HEK293 (cell line): ENCODE measurements at regions not wholly inside any gene's neighbourhood (a gene's known extent, or its start where the extent isn't known, plus 50 kb on each side); places are given as distances from the start of the nearest gene placed in this dataset.

Experiments used
- CTCF ChIA-PET: fragments of 350-600 bp; formaldehyde crosslinking; extraction: SDS; loops from one replicate; lab custom pipeline; 2021; ENCODE audit warnings: antibody characterized with exemption; lab: Yijun Ruan, JAX
- POLR2A ChIA-PET: fragments of 300-600 bp; formaldehyde crosslinking; extraction: SDS; loops from one replicate; lab custom pipeline; 2020; ENCODE audit warnings: antibody characterized with exemption, inconsistent platforms; lab: Yijun Ruan, JAX
- H3K27ac ChIP-seq: fragments of 200-500 bp; sonication (Bioruptor generic); 2 replicates; pipeline ENCODE4 v1.5.1; 2014; ENCODE audit warnings: low read depth, low read length, control low read depth, inconsistent platforms; ENCODE audit errors: extremely low read depth
- H3K36me3 ChIP-seq, 2 experiments: fragments of 200-500 bp in 1 of 2; sonication (Bioruptor generic) in 1 of 2; 1 replicate in 1 of 2; 2 replicates in 1 of 2; pipeline ENCODE4 v1.5.1; 2014 to 2017; ENCODE audit warnings: inconsistent platforms in 2 of 2, low read length in 2 of 2; ENCODE audit not compliant: control insufficient read depth in 2 of 2, insufficient read depth in 1 of 2
- H3K4me1 ChIP-seq: fragments of 200-500 bp; sonication (Bioruptor generic); 2 replicates; pipeline ENCODE4 v1.5.1; 2014; ENCODE audit warnings: mild to moderate bottlenecking, low read length, inconsistent platforms; ENCODE audit not compliant: control insufficient read depth, insufficient read depth
- H3K4me3 ChIP-seq: 2 replicates; pipeline ENCODE4 v1.5.1; 2011; ENCODE audit warnings: low read depth, mild to moderate bottlenecking, control low read depth, low read length, moderate library complexity
- H3K9me3 ChIP-seq: fragments of 200-500 bp; sonication (Bioruptor generic); 2 replicates; pipeline ENCODE4 v1.5.1; 2014; ENCODE audit warnings: low read depth, low read length, inconsistent platforms; ENCODE audit not compliant: control insufficient read depth, insufficient read depth
- CTCF ChIP-seq: fragments of 450-650 bp; formaldehyde crosslinking; IDR thresholded peaks from 2 replicates; pipeline ENCODE4 v1.5.1; 2016; ENCODE audit warnings: missing biosample characterization, missing genetic modification characterization
- EGR2 ChIP-seq: fragments of 450-650 bp; formaldehyde crosslinking; IDR thresholded peaks from 2 replicates; pipeline ENCODE4 v1.5.1; 2016; ENCODE audit warnings: low read depth, missing biosample characterization, missing genetic modification characterization
- HOXA7 ChIP-seq: sonication (generic); formaldehyde crosslinking; IDR thresholded peaks from 2 replicates; pipeline ENCODE4 v1.8.1; 2022; ENCODE audit warnings: missing genetic modification reagents, borderline replicate concordance
- HOXC10 ChIP-seq: sonication (generic); formaldehyde crosslinking; IDR thresholded peaks from 2 replicates; pipeline ENCODE4 v1.8.1; 2023; ENCODE audit warnings: mild to moderate bottlenecking, missing genetic modification reagents
- IKZF3 ChIP-seq: fragments of 450-650 bp; IDR thresholded peaks from 2 replicates; pipeline ENCODE4 v1.5.0; 2018; ENCODE audit warnings: missing biosample characterization, mild to moderate bottlenecking, missing genetic modification characterization, moderate library complexity
- INSM2 ChIP-seq: fragments of 450-650 bp; formaldehyde crosslinking; IDR thresholded peaks from 2 replicates; pipeline ENCODE4 v1.5.1; 2016; ENCODE audit warnings: missing biosample characterization, missing genetic modification characterization
- KLF1 ChIP-seq: fragments of 450-650 bp; formaldehyde crosslinking; IDR thresholded peaks from 2 replicates; pipeline ENCODE4 v1.5.1; 2016; ENCODE audit warnings: missing biosample characterization, missing genetic modification characterization
- KLF9 ChIP-seq: fragments of 450-650 bp; formaldehyde crosslinking; IDR thresholded peaks from 2 replicates; pipeline ENCODE4 v1.5.1; 2016; ENCODE audit warnings: missing biosample characterization, missing genetic modification characterization, low read depth
- MYNN ChIP-seq: fragments of 450-650 bp; formaldehyde crosslinking; IDR thresholded peaks from 2 replicates; pipeline ENCODE4 v1.5.1; 2016; ENCODE audit warnings: missing biosample characterization, missing genetic modification characterization, borderline replicate concordance
- OVOL3 ChIP-seq: fragments of 450-650 bp; formaldehyde crosslinking; IDR thresholded peaks from 2 replicates; pipeline ENCODE4 v1.5.1; 2016; ENCODE audit warnings: missing biosample characterization, missing genetic modification characterization
- REST ChIP-seq: fragments of 450-650 bp; formaldehyde crosslinking; IDR thresholded peaks from 2 replicates; pipeline ENCODE4 v1.5.1; 2016; ENCODE audit warnings: missing biosample characterization, missing genetic modification characterization
- SP3 ChIP-seq: fragments of 450-650 bp; formaldehyde crosslinking; IDR thresholded peaks from 2 replicates; pipeline ENCODE4 v1.5.1; 2016; ENCODE audit warnings: missing biosample characterization, missing genetic modification characterization
- ZBTB48 ChIP-seq: fragments of 450-650 bp; formaldehyde crosslinking; IDR thresholded peaks from 2 replicates; pipeline ENCODE4 v1.5.1; 2016; ENCODE audit warnings: missing biosample characterization, missing genetic modification characterization
- ZNF10 ChIP-seq: fragments of 450-650 bp; formaldehyde crosslinking; IDR thresholded peaks from 2 replicates; pipeline ENCODE4 v1.5.1; 2017; ENCODE audit warnings: missing biosample characterization, missing genetic modification characterization
- ZNF175 ChIP-seq: fragments of 450-650 bp; formaldehyde crosslinking; IDR thresholded peaks from 2 replicates; pipeline ENCODE4 v1.5.1; 2016; ENCODE audit warnings: missing biosample characterization, missing genetic modification characterization
- ZNF214 ChIP-seq: fragments of 450-650 bp; formaldehyde crosslinking; IDR thresholded peaks from 2 replicates; pipeline ENCODE4 v1.5.1; 2017; ENCODE audit warnings: missing biosample characterization, mild to moderate bottlenecking, missing genetic modification characterization, borderline replicate concordance
- ZNF26 ChIP-seq: fragments of 450-650 bp; formaldehyde crosslinking; IDR thresholded peaks from 2 replicates; pipeline ENCODE4 v1.5.1; 2016; ENCODE audit warnings: missing biosample characterization, missing genetic modification characterization
- ZNF416 ChIP-seq: fragments of 450-650 bp; formaldehyde crosslinking; IDR thresholded peaks from 2 replicates; pipeline ENCODE4 v1.5.1; 2016; ENCODE audit warnings: missing biosample characterization, missing genetic modification characterization
- ZNF626 ChIP-seq: fragments of 450-650 bp; sonication (Bioruptor Pico); formaldehyde crosslinking; IDR thresholded peaks from 2 replicates; pipeline ENCODE4 v1.5.1; 2018; ENCODE audit warnings: missing biosample characterization, missing genetic modification characterization, inconsistent platforms
- ZNF664 ChIP-seq: fragments of 450-650 bp; formaldehyde crosslinking; IDR thresholded peaks from 2 replicates; pipeline ENCODE4 v1.5.1; 2016; ENCODE audit warnings: missing biosample characterization, missing genetic modification characterization
- ZNF791 ChIP-seq: fragments of 450-650 bp; formaldehyde crosslinking; IDR thresholded peaks from 2 replicates; pipeline ENCODE4 v1.5.1; 2016; ENCODE audit warnings: missing biosample characterization, missing genetic modification characterization
- ZNF830 ChIP-seq: fragments of 450-650 bp; IDR thresholded peaks from 2 replicates; pipeline ENCODE4 v1.5.0; 2018; ENCODE audit warnings: missing biosample characterization, missing genetic modification characterization, low read depth, mild to moderate bottlenecking, moderate library complexity
- ZSCAN18 ChIP-seq: fragments of 450-650 bp; formaldehyde crosslinking; IDR thresholded peaks from 2 replicates; pipeline ENCODE4 v1.5.1; 2016; ENCODE audit warnings: missing biosample characterization, missing genetic modification characterization

- TF ChIP-seq REST: no peak
- TF ChIP-seq IKZF3: no peak
- no peak for TF ChIP-seq ZNF626
- no peak for TF ChIP-seq KLF9 (tag by site-specific recombination)
- TF ChIP-seq CTCF (tag by site-specific recombination): no peak
Measured at GRCh38 chr5:179436321-179437122, 91.3 kb upstream of the ADAMTS2 start (continued).

- H3K4me1 ChIP-seq: no peaks in the 10 kb centered on the region
- POLR2A ChIA-PET: no interaction called here
- CTCF ChIA-PET: no interaction called here
- H3K36me3 ChIP-seq: no peaks in the 10 kb centered on the region
- H3K27ac ChIP-seq: no peak overlapping the region
- TF ChIP-seq HOXC10: no peak
- TF ChIP-seq INSM2 (tag by site-specific recombination): no peak
- no peak overlapping the region for H3K4me3 ChIP-seq
- H3K9me3 ChIP-seq: no peaks in the 10 kb centered on the region
Measured at GRCh38 chr5:179435731-179436315, 90.6 kb upstream of the ADAMTS2 start.

GRCh38 chr5:179435181-179435580, 89.9 kb upstream of the ADAMTS2 start:
- POLR2A ChIA-PET: no interaction called here
- H3K4me1 ChIP-seq: no peaks in the 10 kb centered on the region
- CTCF ChIA-PET: no interaction called here
- no peak overlapping the region for H3K27ac ChIP-seq
- no peaks in the 10 kb centered on the region for H3K9me3 ChIP-seq
- no peaks in the 10 kb centered on the region for H3K36me3 ChIP-seq
- H3K4me3 ChIP-seq: no peak overlapping the region
- no peak for TF ChIP-seq ZNF10 (tag by site-specific recombination)
- TF ChIP-seq ZNF214 (tag by site-specific recombination): no peak
- TF ChIP-seq SP3 (tag by site-specific recombination): no peak
- TF ChIP-seq ZNF664: no peak
- TF ChIP-seq ZBTB48: no peak
- no peak for TF ChIP-seq KLF1
- TF ChIP-seq EGR2: no peak
- TF ChIP-seq ZNF791: no peak
- no peak for TF ChIP-seq ZNF830 (tag by site-specific recombination)
- no peak for TF ChIP-seq ZNF175 (tag by site-specific recombination)
- TF ChIP-seq ZNF26 (tag by site-specific recombination): no peak
- no peak for TF ChIP-seq HOXA7 (CRISPR knock-in tag)
- TF ChIP-seq MYNN (tag by site-specific recombination): no peak
- TF ChIP-seq ZNF416: no peak
- TF ChIP-seq OVOL3: no peak
- TF ChIP-seq ZSCAN18 (tag by site-specific recombination): no peak
